Mesenchymal stem cell (in vitro differentiated cells and primary cell): ENCODE measurements at regions not wholly inside any gene's neighbourhood (a gene's known extent, or its start where the extent isn't known, plus 50 kb on each side); places are given as distances from the start of the nearest gene placed in this dataset.
"Not testable (repeated sequence)": the region's sequence is repeated elsewhere in the genome, so short reads cannot be mapped to it uniquely, and the experiment has no call there.

Experiments used
- DNase-seq: peaks from one replicate; pipeline ENCODE4 v3.0.0-alpha.2; 2013
- H2AFZ ChIP-seq: one replicate; pipeline ENCODE4 v1.6.1; 2013; ENCODE audit warnings: low read depth, mild to moderate bottlenecking, control low read depth, inconsistent platforms, low read length, moderate library complexity
- H2AK5ac ChIP-seq: 2 replicates; pipeline ENCODE4 v1.6.1; 2013; ENCODE audit warnings: low read length, moderate library complexity, mild to moderate bottlenecking, inconsistent platforms; ENCODE audit not compliant: severe bottlenecking
- H2BK120ac ChIP-seq: one replicate; pipeline ENCODE4 v1.6.1; 2013; ENCODE audit warnings: low read depth, mild to moderate bottlenecking, inconsistent platforms, low read length, moderate library complexity
- H2BK12ac ChIP-seq, 2 experiments: one replicate each; pipeline ENCODE4 v1.6.1; 2013; ENCODE audit warnings: inconsistent platforms in 2 of 2, low read length in 2 of 2, mild to moderate bottlenecking in 2 of 2, moderate library complexity in 2 of 2, control low read depth in 1 of 2
- H2BK15ac ChIP-seq: one replicate; pipeline ENCODE4 v1.6.1; 2013; ENCODE audit warnings: mild to moderate bottlenecking, low read depth, inconsistent platforms; ENCODE audit not compliant: poor library complexity, severe bottlenecking
- H2BK5ac ChIP-seq: 2 replicates; pipeline ENCODE4 v1.6.1; 2013; ENCODE audit warnings: low read depth, mild to moderate bottlenecking, low read length, control low read depth, inconsistent platforms; ENCODE audit not compliant: poor library complexity, severe bottlenecking
- H3K14ac ChIP-seq, 2 experiments: one replicate each; pipeline ENCODE4 v1.6.1; 2013; ENCODE audit warnings: inconsistent platforms in 2 of 2, low read length in 2 of 2, control low read depth in 1 of 2, mild to moderate bottlenecking in 1 of 2, moderate library complexity in 1 of 2
- H3K18ac ChIP-seq, 2 experiments: one replicate each; pipeline ENCODE4 v1.6.1; 2013; ENCODE audit warnings: inconsistent platforms in 2 of 2, low read length in 2 of 2, control low read depth in 1 of 2, low read depth in 1 of 2, mild to moderate bottlenecking in 1 of 2
- H3K23ac ChIP-seq, 2 experiments: one replicate each; pipeline ENCODE4 v1.6.1; 2013; ENCODE audit warnings: inconsistent platforms in 2 of 2, low read length in 2 of 2, mild to moderate bottlenecking in 2 of 2, moderate library complexity in 2 of 2, control low read depth in 1 of 2
- H3K27ac ChIP-seq: 2 replicates; pipeline ENCODE4 v1.5.1; 2013; ENCODE audit warnings: mild to moderate bottlenecking, moderate library complexity, low read length, control low read depth, inconsistent platforms; ENCODE audit not compliant: poor library complexity, severe bottlenecking
- H3K27me3 ChIP-seq, 2 experiments: 2 replicates each; pipeline versions ENCODE4 v1.6.1 to v1.7.0; 2013; ENCODE audit warnings: low read length in 2 of 2, mild to moderate bottlenecking in 2 of 2, moderate library complexity in 2 of 2, control low read depth in 1 of 2, inconsistent platforms in 1 of 2; ENCODE audit not compliant: control insufficient read depth in 1 of 2, insufficient read depth in 1 of 2
- H3K36me3 ChIP-seq, 2 experiments: 2 replicates each; pipeline versions ENCODE4 v1.6.1 to v1.7.0; 2013; ENCODE audit warnings: low read length in 2 of 2, control low read depth in 1 of 2, inconsistent platforms in 1 of 2, low read depth in 1 of 2, mild to moderate bottlenecking in 1 of 2; ENCODE audit not compliant: insufficient read depth in 2 of 2, control insufficient read depth in 1 of 2
- H3K4ac ChIP-seq, 2 experiments: one replicate each; pipeline ENCODE4 v1.6.1; 2013; ENCODE audit warnings: inconsistent platforms in 2 of 2, low read length in 2 of 2, mild to moderate bottlenecking in 2 of 2, moderate library complexity in 2 of 2, control low read depth in 1 of 2, low read depth in 1 of 2
- H3K4me1 ChIP-seq: 2 replicates; pipeline ENCODE4 v1.6.1; 2013; ENCODE audit warnings: low read depth, low read length, control low read depth; ENCODE audit not compliant: control insufficient read depth, insufficient read depth
- H3K4me2 ChIP-seq: 2 replicates; pipeline ENCODE4 v1.6.1; 2013; ENCODE audit warnings: low read length, mild to moderate bottlenecking, inconsistent platforms; ENCODE audit not compliant: poor library complexity, severe bottlenecking
- H3K4me3 ChIP-seq, 2 experiments: 2 replicates each; pipeline versions ENCODE4 v1.5.1 to v1.7.0; 2013; ENCODE audit warnings: low read length in 2 of 2, mild to moderate bottlenecking in 2 of 2, control low read depth in 1 of 2, low read depth in 1 of 2; ENCODE audit not compliant: insufficient read depth in 1 of 2
- H3K79me1 ChIP-seq: replicated peaks from 2 replicates; pipeline ENCODE4 v1.6.1; 2013; ENCODE audit warnings: mild to moderate bottlenecking, control low read depth, low read length, inconsistent platforms; ENCODE audit not compliant: poor library complexity, severe bottlenecking
- H3K9ac ChIP-seq: 2 replicates; pipeline ENCODE4 v1.7.0; 2013; ENCODE audit warnings: mild to moderate bottlenecking, low read length, moderate library complexity
- H3K9me3 ChIP-seq: 2 replicates; pipeline ENCODE4 v1.7.0; 2013; ENCODE audit warnings: mild to moderate bottlenecking, low read length; ENCODE audit not compliant: control insufficient read depth
- H4K8ac ChIP-seq: one replicate; pipeline ENCODE4 v1.6.1; 2013; ENCODE audit warnings: inconsistent platforms, mild to moderate bottlenecking, low read length, moderate library complexity
- H4K91ac ChIP-seq: one replicate; pipeline ENCODE4 v1.6.1; 2013; ENCODE audit warnings: mild to moderate bottlenecking, low read length, inconsistent platforms
- WGBS: methylation state at CpG from one replicate; pipeline ENCODE4 v1.1.7; 2013; ENCODE audit warnings: mixed read lengths; 5-methylcytosine and 5-hydroxymethylcytosine counted together

DNA sequence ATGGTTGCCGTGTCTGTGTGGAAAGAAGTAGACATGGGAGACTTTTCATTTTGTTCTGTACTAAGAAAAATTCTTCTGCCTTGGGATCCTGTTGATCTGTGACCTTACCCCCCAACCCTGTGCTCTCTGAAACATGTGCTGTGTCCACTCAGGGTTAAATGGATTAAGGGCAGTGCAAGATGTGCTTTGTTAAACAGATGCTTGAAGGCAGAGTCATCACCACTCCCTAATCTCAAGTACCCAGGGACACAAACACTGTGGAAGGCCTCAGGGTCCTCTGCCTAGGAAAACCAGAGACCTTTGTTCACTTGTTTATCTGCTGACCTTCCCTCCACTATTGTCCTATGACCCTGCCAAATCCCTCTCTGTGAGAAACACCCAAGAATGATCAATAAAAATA lies 60.3 kb upstream of the ME3 start:
- not testable (repeated sequence) for H2AFZ ChIP-seq, H3K36me3 ChIP-seq, H2BK120ac ChIP-seq, H2BK15ac ChIP-seq, H4K8ac ChIP-seq, DNase-seq, H3K18ac ChIP-seq, H4K91ac ChIP-seq, H2AK5ac ChIP-seq, H3K9me3 ChIP-seq, H3K4me1 ChIP-seq, H3K4me2 ChIP-seq, H3K14ac ChIP-seq, H3K27ac ChIP-seq, H3K79me1 ChIP-seq, H3K23ac ChIP-seq, H2BK12ac ChIP-seq, H3K4ac ChIP-seq, H2BK5ac ChIP-seq, H3K4me3 ChIP-seq, H3K9ac ChIP-seq, H3K27me3 ChIP-seq
- no CpG with 5 or more reads among the region's 1 CpG for WGBS

- H2BK15ac ChIP-seq, H4K8ac ChIP-seq, H3K27ac ChIP-seq, H4K91ac ChIP-seq, H3K9me3 ChIP-seq, H3K4me2 ChIP-seq, H3K14ac ChIP-seq, H3K4me1 ChIP-seq, DNase-seq, H3K36me3 ChIP-seq, H2BK12ac ChIP-seq, H3K4ac ChIP-seq, H3K9ac ChIP-seq, H3K23ac ChIP-seq, H3K4me3 ChIP-seq, H3K18ac ChIP-seq, H2BK5ac ChIP-seq, H2AK5ac ChIP-seq, H2AFZ ChIP-seq, H3K27me3 ChIP-seq, H3K79me1 ChIP-seq, H2BK120ac ChIP-seq: not testable (repeated sequence)
- no CpG with 5 or more reads among the region's 27 CpGs for WGBS
These were observed 59.9 kb upstream of the ME3 start for GRCh38 chr11:86732286-86732685.

DNA sequence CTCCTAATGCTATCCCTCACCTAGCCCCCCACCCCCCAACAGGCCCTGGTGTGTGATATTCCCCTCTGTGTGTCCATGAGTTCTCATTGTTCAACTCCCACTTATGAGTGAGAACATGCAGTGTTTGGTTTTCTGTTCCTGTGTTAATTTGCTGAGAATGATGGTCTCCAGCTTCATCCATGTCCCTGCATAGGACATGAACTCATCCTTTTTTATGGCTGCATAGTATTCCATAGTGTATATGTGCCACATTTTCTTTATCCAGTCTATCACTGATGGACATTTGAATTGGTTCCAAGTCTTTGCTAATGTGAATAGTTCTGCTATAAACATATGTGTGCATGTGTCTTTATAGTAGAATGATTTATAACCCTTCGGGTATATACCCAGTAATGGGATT lies 57.2 kb upstream of the ME3 start:
- not testable (repeated sequence) for DNase-seq, H3K4ac ChIP-seq, H3K23ac ChIP-seq, H2BK12ac ChIP-seq, H3K9ac ChIP-seq, H3K27me3 ChIP-seq, H3K9me3 ChIP-seq, H3K14ac ChIP-seq, H3K4me2 ChIP-seq, H2AFZ ChIP-seq, H3K18ac ChIP-seq, H2BK15ac ChIP-seq, H2BK120ac ChIP-seq, H3K36me3 ChIP-seq, H3K79me1 ChIP-seq, H3K4me3 ChIP-seq, H3K27ac ChIP-seq, H2BK5ac ChIP-seq, H4K8ac ChIP-seq, H2AK5ac ChIP-seq, H4K91ac ChIP-seq, H3K4me1 ChIP-seq
- no CpG with 5 or more reads among the region's 1 CpG for WGBS

- DNase-seq: no peak
- H3K4me2 ChIP-seq: no peak overlapping the region
- no peak overlapping the region for H2BK15ac ChIP-seq
These were observed 56.1 kb upstream of the ME3 start for GRCh38 chr11:86728562-86728961.

More at GRCh38 chr11:86728562-86728961, 56.1 kb upstream of the ME3 start:
- Histone ChIP-seq H3K27me3 (no peaks in the 10 kb centered on the region), H3K14ac (no peak overlapping the region), H4K91ac (no peak overlapping the region), H3K4me1 (no peaks in the 10 kb centered on the region), H2BK12ac (no peak overlapping the region), H3K79me1 (no peaks in the 10 kb centered on the region), H3K18ac (no peak overlapping the region), H2AK5ac (no peak overlapping the region), H2AFZ (no peak overlapping the region), H3K4ac (no peak overlapping the region), H2BK120ac (no peak overlapping the region), H3K36me3 (no peaks in the 10 kb centered on the region), H3K23ac (no peak overlapping the region), H2BK5ac (no peak overlapping the region), H3K9ac (no peak overlapping the region), H4K8ac (no peak overlapping the region), H3K27ac (no peak overlapping the region), H3K4me3 (no peak overlapping the region), H3K9me3 (peaks cover 6% of the 10 kb centered on the region)
